GM23338 (cell line): ENCODE measurements at regions not wholly inside any gene's neighbourhood (a gene's known extent, or its start where the extent isn't known, plus 50 kb on each side); places are given as distances from the start of the nearest gene placed in this dataset.

Experiments used
- ATAC-seq: fragments of 200-7000 bp; cut with Tn5 transposase; 3 replicates; pipeline ENCODE4 v1.9.1; 2020
- DNase-seq: peaks from one replicate; pipeline ENCODE4 v3.0.0-alpha.2; 2015; ENCODE audit warnings: low spot score
- H2AFZ ChIP-seq: fragments of 200-600 bp; sonication (generic); 2 replicates; pipeline ENCODE4 v1.8.0; 2016; ENCODE audit warnings: antibody characterized with exemption, mild to moderate bottlenecking, moderate library complexity
- H3F3A ChIP-seq: fragments of 200-600 bp; sonication (generic); replicated peaks from 2 replicates; pipeline ENCODE4 v1.8.0; 2017; ENCODE audit warnings: antibody characterized with exemption, mixed run types, low read depth
- H3K27ac ChIP-seq: fragments of 200-600 bp; sonication (generic); 2 replicates; pipeline ENCODE4 v1.6.1; 2016; ENCODE audit warnings: low read depth
- H3K27me3 ChIP-seq: fragments of 200-600 bp; sonication (generic); 2 replicates; pipeline ENCODE4 v1.8.0; 2016; ENCODE audit warnings: mild to moderate bottlenecking, mixed run types, moderate library complexity; ENCODE audit not compliant: insufficient read depth
- H3K36me3 ChIP-seq: fragments of 200-600 bp; sonication (generic); 2 replicates; pipeline ENCODE4 v1.8.0; 2016; ENCODE audit warnings: mild to moderate bottlenecking; ENCODE audit not compliant: insufficient read depth
- H3K4me1 ChIP-seq: fragments of 200-600 bp; sonication (generic); 2 replicates; pipeline ENCODE4 v1.8.0; 2016; ENCODE audit warnings: mild to moderate bottlenecking, moderate library complexity; ENCODE audit not compliant: insufficient read depth
- H3K4me2 ChIP-seq: fragments of 200-600 bp; sonication (generic); 2 replicates; pipeline ENCODE4 v1.7.1; 2017; ENCODE audit warnings: mixed run types
- H3K4me3 ChIP-seq: fragments of 200-600 bp; sonication (generic); 2 replicates; pipeline ENCODE4 v1.6.1; 2016; ENCODE audit warnings: mixed run types
- H3K79me2 ChIP-seq: fragments of 200-600 bp; sonication (generic); replicated peaks from 2 replicates; pipeline ENCODE4 v1.8.0; 2017; ENCODE audit warnings: mild to moderate bottlenecking; ENCODE audit not compliant: insufficient read depth
- H3K9me2 ChIP-seq: fragments of 200-600 bp; sonication (generic); 2 replicates; pipeline ENCODE4 v1.8.0; 2017; ENCODE audit not compliant: insufficient read depth
- H4K20me1 ChIP-seq: fragments of 200-600 bp; sonication (generic); replicated peaks from 2 replicates; pipeline ENCODE4 v1.8.0; 2017; ENCODE audit warnings: mild to moderate bottlenecking; ENCODE audit not compliant: insufficient read depth
- H3K27ac Mint-ChIP-seq: 2 replicates; pipeline ENCODE4 v1.8.0; 2020; ENCODE audit warnings: inconsistent platforms, mild to moderate bottlenecking, moderate library complexity, mixed read lengths
- H3K27me3 Mint-ChIP-seq: 3 replicates; pipeline ENCODE4 v1.8.0; 2022; ENCODE audit warnings: low read depth, mild to moderate bottlenecking, moderate library complexity, mixed read lengths, inconsistent platforms; ENCODE audit not compliant: insufficient read depth, poor library complexity
- H3K36me3 Mint-ChIP-seq: 3 replicates; pipeline ENCODE4 v1.8.0; 2021; ENCODE audit warnings: low read depth, mild to moderate bottlenecking, inconsistent platforms, moderate library complexity, mixed read lengths
- H3K4me1 Mint-ChIP-seq: 3 replicates; pipeline ENCODE4 v1.8.0; 2020; ENCODE audit warnings: mild to moderate bottlenecking, inconsistent platforms, mixed read lengths
- H3K4me3 Mint-ChIP-seq: 3 replicates; pipeline ENCODE4 v1.8.0; 2021; ENCODE audit warnings: moderate library complexity, mild to moderate bottlenecking, inconsistent platforms, mixed read lengths
- H3K9me3 Mint-ChIP-seq: 3 replicates; pipeline ENCODE4 v1.8.0; 2020; ENCODE audit warnings: moderate library complexity, mild to moderate bottlenecking, inconsistent platforms, mixed read lengths
- CREB1 ChIP-seq: fragments of 250-450 bp; sonication (Bioruptor Pico); IDR thresholded peaks from 2 replicates; pipeline ENCODE4 v1.5.0; 2020; ENCODE audit warnings: low read depth, mild to moderate bottlenecking, moderate library complexity
- CTCF ChIP-seq, 2 experiments: fragments of 200-600 bp in 1 of 2; sonication (generic) in 1 of 2; conservative IDR thresholded peaks; 2 replicates each; pipeline versions ENCODE4 v1.5.1 to v1.6.1; 2016 to 2017; ENCODE audit warnings: antibody characterized with exemption in 2 of 2, low read depth in 2 of 2, mild to moderate bottlenecking in 2 of 2, moderate library complexity in 1 of 2
- ETS1 ChIP-seq: IDR thresholded peaks from 2 replicates; pipeline ENCODE4 v1.6.1; 2016; ENCODE audit warnings: antibody characterized with exemption
- EZH2 ChIP-seq: fragments of 200-600 bp; sonication (generic); IDR thresholded peaks from one replicate; pipeline ENCODE4 v1.8.0; 2017; ENCODE audit warnings: antibody characterized with exemption, mild to moderate bottlenecking, low read depth; ENCODE audit not compliant: unreplicated experiment
- EZH2phosphoT487 ChIP-seq: fragments of 200-600 bp; sonication (generic); IDR thresholded peaks from one replicate; pipeline ENCODE4 v1.8.1; 2018; ENCODE audit warnings: antibody characterized with exemption; ENCODE audit not compliant: unreplicated experiment
- JUNB ChIP-seq: IDR thresholded peaks from one replicate; pipeline ENCODE4 v1.6.1; 2016; ENCODE audit warnings: antibody characterized with exemption; ENCODE audit not compliant: unreplicated experiment
- NANOG ChIP-seq: IDR thresholded peaks from 2 replicates; pipeline ENCODE4 v1.6.1; 2016; ENCODE audit warnings: antibody characterized with exemption, borderline replicate concordance
- POLR2AphosphoS5 ChIP-seq: IDR thresholded peaks from 2 replicates; pipeline ENCODE4 v1.6.1; 2016; ENCODE audit warnings: antibody characterized with exemption, low read depth
- STAT1 ChIP-seq: IDR thresholded peaks from one replicate; pipeline ENCODE4 v1.6.1; 2016; ENCODE audit warnings: antibody characterized with exemption; ENCODE audit not compliant: unreplicated experiment
- ZNF114 ChIP-seq: fragments of 250-450 bp; sonication (Bioruptor Pico); IDR thresholded peaks from 2 replicates; pipeline ENCODE4 v1.5.0; 2020; ENCODE audit warnings: mild to moderate bottlenecking, moderate library complexity
- ZNF331 ChIP-seq: fragments of 250-450 bp; sonication (Bioruptor Pico); IDR thresholded peaks from 2 replicates; pipeline ENCODE4 v1.5.0; 2020; ENCODE audit warnings: low read depth, mild to moderate bottlenecking, moderate library complexity
- ZNF462 ChIP-seq: fragments of 250-450 bp; sonication (Bioruptor Pico); IDR thresholded peaks from 2 replicates; pipeline ENCODE4 v1.5.0; 2020; ENCODE audit warnings: mild to moderate bottlenecking, moderate library complexity
- TF ChIP-seq, protein P1 (sequence below): IDR thresholded peaks from one replicate; pipeline ENCODE4 v1.6.1; 2018; ENCODE audit warnings: antibody characterized with exemption; ENCODE audit not compliant: unreplicated experiment

DNA sequence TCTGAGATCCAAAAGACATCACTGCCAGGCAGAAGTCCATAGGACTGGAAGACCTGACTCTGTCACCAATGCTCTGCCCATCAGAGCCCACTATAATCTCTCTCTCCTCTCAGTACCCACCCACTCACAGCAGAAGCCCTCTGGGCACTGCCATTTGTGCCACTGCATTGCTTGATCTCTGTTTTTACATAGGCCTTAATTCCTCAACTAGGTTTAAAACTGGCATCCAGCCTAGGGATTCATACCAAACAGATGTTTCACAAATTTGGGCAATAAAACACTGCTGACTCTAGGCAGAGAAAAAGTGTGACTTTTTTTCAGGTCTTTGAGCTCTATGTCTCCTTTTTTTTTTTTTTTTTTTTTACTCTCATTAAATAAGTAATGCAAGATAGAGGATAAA lies 91.1 kb upstream of the RANBP3L start:
- H4K20me1 ChIP-seq = no peaks in the 10 kb centered on the region
- 0 out of 2 replicates have a peak, but pooled peaks cover 3% of the 10 kb centered on the region for H3K9me2 ChIP-seq
- Mint-ChIP-seq H3K27ac (no peak overlapping the region), H3K36me3 (no peaks in the 10 kb centered on the region), H3K9me3 (no peaks in the 10 kb centered on the region), H3K4me1 (peaks cover 9% of the 10 kb centered on the region), H3K27me3 (peaks cover 3% of the 10 kb centered on the region), H3K4me3 (no peak overlapping the region)
- no peak for DNase-seq
- no peak for ATAC-seq
- H2AFZ ChIP-seq = no peak overlapping the region
- no peak overlapping the region for H3K4me2 ChIP-seq
- H3K4me3 ChIP-seq = no peak overlapping the region
- no peak for TF ChIP-seq CREB1
- no peak for TF ChIP-seq ZNF331 (CRISPR knock-in tag)
- TF ChIP-seq, protein P1, sequence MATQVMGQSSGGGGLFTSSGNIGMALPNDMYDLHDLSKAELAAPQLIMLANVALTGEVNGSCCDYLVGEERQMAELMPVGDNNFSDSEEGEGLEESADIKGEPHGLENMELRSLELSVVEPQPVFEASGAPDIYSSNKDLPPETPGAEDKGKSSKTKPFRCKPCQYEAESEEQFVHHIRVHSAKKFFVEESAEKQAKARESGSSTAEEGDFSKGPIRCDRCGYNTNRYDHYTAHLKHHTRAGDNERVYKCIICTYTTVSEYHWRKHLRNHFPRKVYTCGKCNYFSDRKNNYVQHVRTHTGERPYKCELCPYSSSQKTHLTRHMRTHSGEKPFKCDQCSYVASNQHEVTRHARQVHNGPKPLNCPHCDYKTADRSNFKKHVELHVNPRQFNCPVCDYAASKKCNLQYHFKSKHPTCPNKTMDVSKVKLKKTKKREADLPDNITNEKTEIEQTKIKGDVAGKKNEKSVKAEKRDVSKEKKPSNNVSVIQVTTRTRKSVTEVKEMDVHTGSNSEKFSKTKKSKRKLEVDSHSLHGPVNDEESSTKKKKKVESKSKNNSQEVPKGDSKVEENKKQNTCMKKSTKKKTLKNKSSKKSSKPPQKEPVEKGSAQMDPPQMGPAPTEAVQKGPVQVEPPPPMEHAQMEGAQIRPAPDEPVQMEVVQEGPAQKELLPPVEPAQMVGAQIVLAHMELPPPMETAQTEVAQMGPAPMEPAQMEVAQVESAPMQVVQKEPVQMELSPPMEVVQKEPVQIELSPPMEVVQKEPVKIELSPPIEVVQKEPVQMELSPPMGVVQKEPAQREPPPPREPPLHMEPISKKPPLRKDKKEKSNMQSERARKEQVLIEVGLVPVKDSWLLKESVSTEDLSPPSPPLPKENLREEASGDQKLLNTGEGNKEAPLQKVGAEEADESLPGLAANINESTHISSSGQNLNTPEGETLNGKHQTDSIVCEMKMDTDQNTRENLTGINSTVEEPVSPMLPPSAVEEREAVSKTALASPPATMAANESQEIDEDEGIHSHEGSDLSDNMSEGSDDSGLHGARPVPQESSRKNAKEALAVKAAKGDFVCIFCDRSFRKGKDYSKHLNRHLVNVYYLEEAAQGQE = no peak
- TF ChIP-seq NANOG = no peak
- no peak for TF ChIP-seq ETS1
- no peak for TF ChIP-seq CTCF (conservative IDR thresholded peaks at IDR 0.05; ENCODE audit: low read depth in 2 of 2)
- TF ChIP-seq POLR2AphosphoS5 = no peak
- no peak for TF ChIP-seq ZNF114 (CRISPR knock-in tag)
- no peak for TF ChIP-seq EZH2phosphoT487
- TF ChIP-seq EZH2 = no peak
- no peak for TF ChIP-seq ZNF462
- TF ChIP-seq JUNB = no peak
- no peak for TF ChIP-seq STAT1
- no peaks in the 10 kb centered on the region for H3K36me3 ChIP-seq
- H3K27me3 ChIP-seq = no peaks in the 10 kb centered on the region
- no peak overlapping the region for H3K27ac ChIP-seq
- no peaks in the 10 kb centered on the region for H3K79me2 ChIP-seq
- H3F3A ChIP-seq = no peaks in the 10 kb centered on the region
- no peaks in the 10 kb centered on the region for H3K4me1 ChIP-seq
